Sigmoid colon (tissue), 6 donors: ENCODE measurements at regions not wholly inside any gene's neighbourhood (a gene's known extent, or its start where the extent isn't known, plus 50 kb on each side); places are given as distances from the start of the nearest gene placed in this dataset.
A peak's percentile ranks its signal among the peaks of the same experiment; 100 is the strongest.

Experiments used
- DNase-seq: peaks from one replicate; pipeline ENCODE4 v3.0.0-alpha.2; 2019
- H3K27ac ChIP-seq, 4 donors: fragments of 200-600 bp; sonication (generic); one replicate each; pipeline ENCODE4 v1.5.1; 2016 to 2019; ENCODE audit warnings: mild to moderate bottlenecking in 1 of 4
- H3K27me3 ChIP-seq, 3 donors: fragments of 200-600 bp; sonication (generic); one replicate each; pipeline ENCODE4 v1.5.1; 2019; ENCODE audit warnings: mild to moderate bottlenecking in 1 of 3
- H3K36me3 ChIP-seq, 4 donors: fragments of 200-600 bp; sonication (generic); one replicate each; pipeline ENCODE4 v1.5.1; 2016 to 2019
- H3K4me1 ChIP-seq, 4 donors: fragments of 200-600 bp; sonication (generic); one replicate each; pipeline ENCODE4 v1.5.1; 2017 to 2019
- H3K4me3 ChIP-seq, 4 donors: fragments of 200-600 bp; sonication (generic); one replicate each; pipeline ENCODE4 v1.5.1; 2017 to 2019; ENCODE audit warnings: mild to moderate bottlenecking in 2 of 4, moderate library complexity in 1 of 4
- H3K9me3 ChIP-seq, 4 donors: fragments of 200-600 bp in 3 of 4; sonication (generic) in 3 of 4; one replicate each; pipeline versions ENCODE4 v1.5.1 to v1.6.1; 2013 to 2019
- CTCF ChIP-seq, 4 experiments: fragments of 450-650 bp in 3 of 4; fragments of 200-600 bp in 1 of 4; IDR thresholded peaks; one replicate each; pipeline ENCODE4 v1.5.1; 2016 to 2019; ENCODE audit warnings: antibody characterized with exemption in 4 of 4, mild to moderate bottlenecking in 3 of 4, moderate library complexity in 2 of 4
- EP300 ChIP-seq, 4 donors: sonication (generic); formaldehyde crosslinking; IDR thresholded peaks; one replicate each; pipeline ENCODE4 v1.6.1; 2017; ENCODE audit warnings: antibody characterized with exemption in 4 of 4
- POLR2A ChIP-seq, 2 donors: fragments of 450-650 bp; IDR thresholded peaks; one replicate each; pipeline ENCODE4 v1.6.1; 2016; ENCODE audit warnings: antibody characterized with exemption in 2 of 2, mild to moderate bottlenecking in 2 of 2, moderate library complexity in 2 of 2
- POLR2AphosphoS5 ChIP-seq, 4 donors: sonication (generic); formaldehyde crosslinking; IDR thresholded peaks; one replicate each; pipeline ENCODE4 v1.6.1; 2017; ENCODE audit warnings: antibody characterized with exemption in 4 of 4
- WGBS, 2 donors: extraction: QIAGEN DNeasy Blood & Tissue Kit; methylation state at CpG; one replicate each; pipeline ENCODE4 v1.1.7; 2013; 5-methylcytosine and 5-hydroxymethylcytosine counted together
- intact Hi-C: fragments of 100-400 bp; cut with DNase I; formaldehyde crosslinking; loops from one replicate; pipeline ENCODE4 v1.15.1; 2023
- donor health status: healthy with polysubstance abuse.
- donor health status: healthy.

- peak; percentile 26 for DNase-seq
- no peak for TF ChIP-seq EP300 (IDR thresholded peaks at IDR 0.05)
- TF ChIP-seq POLR2AphosphoS5 (IDR thresholded peaks at IDR 0.05): no peak
- no peak for TF ChIP-seq CTCF (IDR thresholded peaks at IDR 0.05)
- TF ChIP-seq POLR2A (IDR thresholded peaks at IDR 0.05): no peak
- Histone ChIP-seq H3K27me3 (peaks cover 0 to 17% (median 3%) of the 10 kb centered on the region in 3 donors), H3K36me3 (no peaks in the 10 kb centered on the region), H3K4me1 (peaks cover 0 to 11% (median 9%) of the 10 kb centered on the region in 4 donors), H3K9me3 (no peaks in the 10 kb centered on the region), H3K4me3 (no peak overlapping the region), H3K27ac (no peak overlapping the region)
- intact Hi-C loops: no loop called here
- 33 to 66% methylated on average over 3 of the region's 3 CpGs for whole genome bisulfite sequencing, 2 donors
Observed at GRCh38 chr16:50463581-50464324, 84.4 kb upstream of the NKD1 start.

GRCh38 chr16:50462793-50463507 is 85.2 kb upstream of the NKD1 start:
- H3K27me3 ChIP-seq: peaks cover 0 to 10% (median under 1%) of the 10 kb centered on the region in 3 donors
- H3K36me3 ChIP-seq: no peaks in the 10 kb centered on the region
- intact Hi-C loops: no loop called here
- 76 to 83% methylated on average over 12 of the region's 12 CpGs for WGBS, 2 donors
- H3K9me3 ChIP-seq: no peaks in the 10 kb centered on the region
- TF ChIP-seq CTCF (IDR thresholded peaks at IDR 0.05): no peak
- TF ChIP-seq POLR2A (IDR thresholded peaks at IDR 0.05): no peak
- TF ChIP-seq EP300 (IDR thresholded peaks at IDR 0.05): no peak
- no peak for TF ChIP-seq POLR2AphosphoS5 (IDR thresholded peaks at IDR 0.05)
- peak; percentile 26 for DNase-seq
- H3K4me1 ChIP-seq: peaks cover 0 to 5% (median 4%) of the 10 kb centered on the region in 4 donors
- no peak overlapping the region for H3K4me3 ChIP-seq
- H3K27ac ChIP-seq: no peak overlapping the region

GRCh38 chr16:50461400-50461760 is 86.8 kb upstream of the NKD1 start:
- H3K4me3 ChIP-seq: no peak overlapping the region
- TF ChIP-seq CTCF (IDR thresholded peaks at IDR 0.05) (no peak), POLR2A (IDR thresholded peaks at IDR 0.05) (no peak), EP300 (IDR thresholded peaks at IDR 0.05) (no peak), POLR2AphosphoS5 (IDR thresholded peaks at IDR 0.05) (no peak)
- WGBS, 2 donors: 82 to 90% methylated on average over 4 of the region's 4 CpGs
- H3K9me3 ChIP-seq: no peaks in the 10 kb centered on the region
- H3K36me3 ChIP-seq: no peaks in the 10 kb centered on the region
- peaks cover 0 to 6% (median 0%) of the 10 kb centered on the region in 3 donors for H3K27me3 ChIP-seq
- DNase-seq: peak; percentile 5
- H3K4me1 ChIP-seq: no peaks in the 10 kb centered on the region
- H3K27ac ChIP-seq: no peak overlapping the region
- intact Hi-C loops: no loop called here

- no peak overlapping the region for H3K27ac ChIP-seq
- DNase-seq: peak; percentile 33
Observed at GRCh38 chr16:50460538-50461399, 87.4 kb upstream of the NKD1 start.

More at GRCh38 chr16:50460538-50461399, 87.4 kb upstream of the NKD1 start:
- TF ChIP-seq POLR2AphosphoS5 (IDR thresholded peaks at IDR 0.05) (no peak), CTCF (IDR thresholded peaks at IDR 0.05) (no peak), POLR2A (IDR thresholded peaks at IDR 0.05) (no peak), EP300 (IDR thresholded peaks at IDR 0.05) (no peak)
- H3K27me3 ChIP-seq: peaks cover 0 to 6% (median 0%) of the 10 kb centered on the region in 3 donors
- H3K4me3 ChIP-seq: no peak overlapping the region
- 92 to 93% methylated on average over 16 of the region's 16 CpGs for WGBS, 2 donors
- no peaks in the 10 kb centered on the region for H3K9me3 ChIP-seq
- no peaks in the 10 kb centered on the region for H3K4me1 ChIP-seq
- H3K36me3 ChIP-seq: no peaks in the 10 kb centered on the region
- intact Hi-C loops: no loop called here
